IMR-90 (cell line): ENCODE measurements at regions not wholly inside any gene's neighbourhood (a gene's known extent, or its start where the extent isn't known, plus 50 kb on each side); places are given as distances from the start of the nearest gene placed in this dataset.

Experiments
- ATAC-seq: fragments of 200-7000 bp; cut with Tn5 transposase; 2 replicates; pipeline ENCODE4 v1.9.1; 2020; ENCODE audit warnings: low read depth, mild to moderate bottlenecking, moderate library complexity
- BruUV-seq: library from RNA; stranded (reverse); fragments of 400-500 nt; replicated peaks from 2 replicates; lab custom pipeline; 2021; lab: Mats Ljungman, UMichigan
- CTCF ChIA-PET: fragments of 300-600 bp; formaldehyde crosslinking; extraction: SDS; loops from one replicate; lab custom pipeline; 2021; ENCODE audit warnings: antibody characterized with exemption; lab: Yijun Ruan, JAX
- POLR2A ChIA-PET: fragments of 300-600 bp; sonication (Branson Sonifier 250); formaldehyde crosslinking; loops from one replicate; lab custom pipeline; 2022; ENCODE audit warnings: antibody characterized with exemption; ENCODE audit not compliant: unreplicated experiment; lab: Charles Lee
- DNase-seq: peaks from one replicate; pipeline ENCODE4 v3.0.0; 2013
- H2AFZ ChIP-seq: replicated peaks from 2 replicates; pipeline ENCODE3; 2013; ENCODE audit warnings: low read length, mild to moderate bottlenecking; ENCODE audit not compliant: poor library complexity
- H2AK5ac ChIP-seq: 2 replicates; pipeline ENCODE4 v1.6.1; 2013; ENCODE audit warnings: low read depth, low read length, inconsistent platforms
- H2AK9ac ChIP-seq: replicated peaks from 2 replicates; pipeline ENCODE3; 2013; ENCODE audit warnings: mild to moderate bottlenecking, low read depth, low read length, moderate library complexity; ENCODE audit not compliant: poor library complexity
- H2BK120ac ChIP-seq: 2 replicates; pipeline ENCODE4 v1.6.1; 2013; ENCODE audit warnings: low read depth, low read length, inconsistent platforms
- H2BK15ac ChIP-seq: 3 replicates; pipeline ENCODE4 v1.6.1; 2013; ENCODE audit warnings: low read depth, low read length, inconsistent platforms
- H2BK20ac ChIP-seq: 2 replicates; pipeline ENCODE4 v1.6.1; 2013; ENCODE audit warnings: low read depth, mild to moderate bottlenecking, inconsistent platforms, low read length, moderate library complexity
- H2BK5ac ChIP-seq: 2 replicates; pipeline ENCODE4 v1.6.1; 2013; ENCODE audit warnings: mild to moderate bottlenecking, low read depth, low read length, inconsistent platforms; ENCODE audit not compliant: poor library complexity, severe bottlenecking
- H3K14ac ChIP-seq: replicated peaks from 2 replicates; pipeline ENCODE4 v1.6.1; 2013; ENCODE audit warnings: low read depth, low read length, inconsistent platforms
- H3K18ac ChIP-seq: 2 replicates; pipeline ENCODE4 v1.6.1; 2013; ENCODE audit warnings: low read depth, low read length, control low read depth
- H3K23ac ChIP-seq: 2 replicates; pipeline ENCODE4 v1.6.1; 2013; ENCODE audit warnings: low read depth, low read length, inconsistent platforms
- H3K27ac ChIP-seq: 2 replicates; pipeline ENCODE4 v1.5.1; 2013; ENCODE audit warnings: mild to moderate bottlenecking, control low read depth, low read length; ENCODE audit not compliant: insufficient read depth
- H3K27me3 ChIP-seq: 2 replicates; pipeline ENCODE4 v1.6.1; 2013; ENCODE audit warnings: low read length; ENCODE audit not compliant: control insufficient read depth, insufficient read depth
- H3K36me3 ChIP-seq: 2 replicates; pipeline ENCODE4 v1.6.1; 2013; ENCODE audit warnings: low read length, mixed read lengths; ENCODE audit not compliant: control insufficient read depth, insufficient read depth
- H3K4ac ChIP-seq: 2 replicates; pipeline ENCODE4 v1.6.1; 2013; ENCODE audit warnings: low read depth, low read length, inconsistent platforms
- H3K4me1 ChIP-seq: 2 replicates; pipeline ENCODE4 v1.6.1; 2013; ENCODE audit warnings: low read length, mixed read lengths; ENCODE audit not compliant: control insufficient read depth, insufficient read depth
- H3K4me2 ChIP-seq: 2 replicates; pipeline ENCODE4 v1.6.1; 2013; ENCODE audit warnings: low read depth, mild to moderate bottlenecking, control low read depth, low read length, moderate library complexity
- H3K4me3 ChIP-seq: 2 replicates; pipeline ENCODE4 v1.5.1; 2013; ENCODE audit warnings: low read depth, mild to moderate bottlenecking, control low read depth, low read length, moderate library complexity; ENCODE audit not compliant: insufficient read depth
- H3K56ac ChIP-seq: 2 replicates; pipeline ENCODE4 v1.6.1; 2013; ENCODE audit warnings: low read length, inconsistent platforms; ENCODE audit not compliant: insufficient read depth; ENCODE audit errors: extremely low read depth
- H3K79me1 ChIP-seq, 2 experiments: 2 replicates each; pipeline ENCODE4 v1.6.1; 2013; ENCODE audit warnings: low read length in 2 of 2, inconsistent platforms in 1 of 2, low read depth in 1 of 2
- H3K9ac ChIP-seq: 2 replicates; pipeline ENCODE4 v1.6.1; 2013; ENCODE audit warnings: low read depth, low read length, control low read depth
- H3K9me1 ChIP-seq: 2 replicates; pipeline ENCODE4 v1.6.1; 2013; ENCODE audit warnings: low read length, inconsistent platforms; ENCODE audit not compliant: insufficient read depth
- H3K9me3 ChIP-seq: 2 replicates; pipeline ENCODE4 v1.6.1; 2013; ENCODE audit warnings: low read length; ENCODE audit not compliant: control insufficient read depth, insufficient read depth
- H4K20me1 ChIP-seq: 2 replicates; pipeline ENCODE4 v1.6.1; 2013; ENCODE audit warnings: low read length, inconsistent platforms; ENCODE audit not compliant: insufficient read depth
- H4K5ac ChIP-seq: 2 replicates; pipeline ENCODE4 v1.6.1; 2013; ENCODE audit warnings: mild to moderate bottlenecking, low read depth, low read length, control low read depth
- H4K8ac ChIP-seq, 2 experiments: 2 replicates each; pipeline ENCODE4 v1.6.1; 2013; ENCODE audit warnings: low read depth in 2 of 2, low read length in 2 of 2, control low read depth in 1 of 2, inconsistent platforms in 1 of 2
- H4K91ac ChIP-seq: 2 replicates; pipeline ENCODE4 v1.6.1; 2013; ENCODE audit warnings: low read depth, low read length, inconsistent platforms; ENCODE audit not compliant: insufficient read depth
- BHLHE40 ChIP-seq: fragments of 150-350 bp; IDR thresholded peaks from 2 replicates; pipeline ENCODE4 v1.6.1; 2016; ENCODE audit warnings: mild to moderate bottlenecking, low read depth, low read length
- CEBPB ChIP-seq: IDR thresholded peaks from 2 replicates; pipeline ENCODE4 v1.6.1; 2012; ENCODE audit warnings: low read depth, low read length, improper control_type of control experiment
- CHD1 ChIP-seq: IDR thresholded peaks from 2 replicates; pipeline ENCODE4 v1.6.1; 2012; ENCODE audit warnings: low read depth, low read length, improper control_type of control experiment
- MAFK ChIP-seq: IDR thresholded peaks from 2 replicates; pipeline ENCODE4 v1.6.1; 2012; ENCODE audit warnings: low read depth, low read length, improper control_type of control experiment
- MAZ ChIP-seq: IDR thresholded peaks from 2 replicates; pipeline ENCODE4 v1.6.1; 2012; ENCODE audit warnings: low read depth, mild to moderate bottlenecking, low read length, improper control_type of control experiment, moderate library complexity, borderline replicate concordance
- MXI1 ChIP-seq: IDR thresholded peaks from 2 replicates; pipeline ENCODE4 v1.6.1; 2012; ENCODE audit warnings: low read depth, mild to moderate bottlenecking, low read length, moderate library complexity, borderline replicate concordance
- NFE2L2 ChIP-seq: fragments of 150-350 bp; IDR thresholded peaks from 2 replicates; pipeline ENCODE4 v1.6.1; 2016; ENCODE audit warnings: low read depth, mild to moderate bottlenecking, low read length
- POLR2A ChIP-seq: IDR thresholded peaks from 2 replicates; pipeline ENCODE4 v1.6.1; 2012; ENCODE audit warnings: mild to moderate bottlenecking, low read depth, low read length
- RAD21 ChIP-seq: IDR thresholded peaks from 2 replicates; pipeline ENCODE4 v1.6.1; 2012; ENCODE audit warnings: low read length, improper control_type of control experiment
- RCOR1 ChIP-seq: IDR thresholded peaks from 2 replicates; pipeline ENCODE4 v1.6.1; 2012; ENCODE audit warnings: mild to moderate bottlenecking, low read length, improper control_type of control experiment; ENCODE audit not compliant: insufficient replicate concordance
- RFX5 ChIP-seq: IDR thresholded peaks from 2 replicates; pipeline ENCODE4 v1.8.0; 2012; ENCODE audit warnings: low read depth, mild to moderate bottlenecking, low read length, moderate library complexity
- SMC3 ChIP-seq: fragments of 150-350 bp; IDR thresholded peaks from 2 replicates; pipeline ENCODE4 v1.6.1; 2016; ENCODE audit warnings: low read depth, mild to moderate bottlenecking, antibody characterized with exemption, low read length, moderate library complexity
- WGBS, 2 experiments: methylation state at CpG; one replicate each; pipeline versions ENCODE4 v1.1.5 to v1.1.7; 2013; ENCODE audit warnings: missing lambda C conversion rate in 2 of 2; ENCODE audit not compliant: insufficient read length in 1 of 2; ENCODE audit errors: extremely low coverage in 2 of 2; 5-methylcytosine and 5-hydroxymethylcytosine counted together
- dilution Hi-C: fragments of 300-500 bp; cut with HindIII; formaldehyde crosslinking; loops from one replicate; pipeline ENCODE4 v1.14.3; 2018; ENCODE audit warnings: low sequenced_read_pairs; ENCODE audit not compliant: unreplicated experiment
- in situ Hi-C: fragments of 300-500 bp; cut with MboI; formaldehyde crosslinking; loops from 3 replicates; pipeline ENCODE4 v1.14.3; 2019; ENCODE audit warnings: low sequenced_read_pairs, inconsistent platforms, mixed read lengths
- intact Hi-C: fragments of 100-400 bp; cut with micrococcal nuclease; formaldehyde crosslinking; loops from 2 replicates; pipeline ENCODE4 v1.10.0; 2022
- TF ChIP-seq, protein P1 (sequence below): conservative IDR thresholded peaks from 2 replicates; pipeline ENCODE4 v1.5.1; 2012; ENCODE audit warnings: mild to moderate bottlenecking, low read depth, low read length, improper control_type of control experiment
- TF ChIP-seq, protein P2 (sequence below): fragments of 150-350 bp; IDR thresholded peaks from 2 replicates; pipeline ENCODE4 v1.6.1; 2017; ENCODE audit warnings: mild to moderate bottlenecking, antibody characterized with exemption, low read length, low read depth
- TF ChIP-seq, protein P3 (sequence below): fragments of 150-350 bp; IDR thresholded peaks from 2 replicates; pipeline ENCODE4 v1.6.1; 2016; ENCODE audit warnings: low read depth, mild to moderate bottlenecking, low read length, moderate library complexity, borderline replicate concordance

DNA sequence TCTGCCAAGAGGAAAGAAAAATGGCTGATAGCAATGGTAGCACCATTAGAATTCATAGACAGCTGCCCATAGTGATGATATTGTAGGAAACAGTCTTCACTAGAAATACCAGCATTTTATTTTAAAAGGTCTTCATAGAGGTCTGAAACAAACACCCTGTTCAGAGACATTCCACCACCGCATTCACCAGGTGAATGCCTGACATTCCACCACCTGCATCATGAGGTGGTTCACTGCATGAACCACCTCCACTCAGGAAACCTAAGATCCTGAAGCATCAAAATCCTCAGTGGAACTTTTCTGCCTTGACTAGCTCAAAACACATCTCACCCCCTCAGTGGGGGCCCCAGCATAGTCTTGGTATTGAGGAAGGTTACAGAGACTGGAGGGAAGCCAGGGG is 91.5 kb upstream of the COX10 start:
- H4K20me1 ChIP-seq, result no peaks in the 10 kb centered on the region
- H3K4me2 ChIP-seq, result no peak overlapping the region
- H3K18ac ChIP-seq, result no peak overlapping the region
- no TSS peak for BruUV-seq
- CTCF ChIA-PET, result no interaction called here
- no peaks in the 10 kb centered on the region for H3K27me3 ChIP-seq
- H3K4me3 ChIP-seq, result no peak overlapping the region
- H2BK5ac ChIP-seq, result no peak overlapping the region
- H3K36me3 ChIP-seq, result no peaks in the 10 kb centered on the region
- no peak overlapping the region for H4K5ac ChIP-seq
- POLR2A ChIA-PET, result no interaction called here
- no peaks in the 10 kb centered on the region for H3K4me1 ChIP-seq
- H3K9me1 ChIP-seq, result no peaks in the 10 kb centered on the region
- DNase-seq, result no peak
- no peak for TF ChIP-seq BHLHE40
- TF ChIP-seq POLR2A, result no peak
- TF ChIP-seq, protein P1, sequence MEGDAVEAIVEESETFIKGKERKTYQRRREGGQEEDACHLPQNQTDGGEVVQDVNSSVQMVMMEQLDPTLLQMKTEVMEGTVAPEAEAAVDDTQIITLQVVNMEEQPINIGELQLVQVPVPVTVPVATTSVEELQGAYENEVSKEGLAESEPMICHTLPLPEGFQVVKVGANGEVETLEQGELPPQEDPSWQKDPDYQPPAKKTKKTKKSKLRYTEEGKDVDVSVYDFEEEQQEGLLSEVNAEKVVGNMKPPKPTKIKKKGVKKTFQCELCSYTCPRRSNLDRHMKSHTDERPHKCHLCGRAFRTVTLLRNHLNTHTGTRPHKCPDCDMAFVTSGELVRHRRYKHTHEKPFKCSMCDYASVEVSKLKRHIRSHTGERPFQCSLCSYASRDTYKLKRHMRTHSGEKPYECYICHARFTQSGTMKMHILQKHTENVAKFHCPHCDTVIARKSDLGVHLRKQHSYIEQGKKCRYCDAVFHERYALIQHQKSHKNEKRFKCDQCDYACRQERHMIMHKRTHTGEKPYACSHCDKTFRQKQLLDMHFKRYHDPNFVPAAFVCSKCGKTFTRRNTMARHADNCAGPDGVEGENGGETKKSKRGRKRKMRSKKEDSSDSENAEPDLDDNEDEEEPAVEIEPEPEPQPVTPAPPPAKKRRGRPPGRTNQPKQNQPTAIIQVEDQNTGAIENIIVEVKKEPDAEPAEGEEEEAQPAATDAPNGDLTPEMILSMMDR, result no peak
- no peak for TF ChIP-seq NFE2L2
- TF ChIP-seq CEBPB, result no peak
- TF ChIP-seq, protein P2, sequence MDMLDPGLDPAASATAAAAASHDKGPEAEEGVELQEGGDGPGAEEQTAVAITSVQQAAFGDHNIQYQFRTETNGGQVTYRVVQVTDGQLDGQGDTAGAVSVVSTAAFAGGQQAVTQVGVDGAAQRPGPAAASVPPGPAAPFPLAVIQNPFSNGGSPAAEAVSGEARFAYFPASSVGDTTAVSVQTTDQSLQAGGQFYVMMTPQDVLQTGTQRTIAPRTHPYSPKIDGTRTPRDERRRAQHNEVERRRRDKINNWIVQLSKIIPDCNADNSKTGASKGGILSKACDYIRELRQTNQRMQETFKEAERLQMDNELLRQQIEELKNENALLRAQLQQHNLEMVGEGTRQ, result no peak
- no peak for TF ChIP-seq RCOR1
- no peak for TF ChIP-seq CHD1
- no peak for TF ChIP-seq RAD21
- TF ChIP-seq, protein P3, sequence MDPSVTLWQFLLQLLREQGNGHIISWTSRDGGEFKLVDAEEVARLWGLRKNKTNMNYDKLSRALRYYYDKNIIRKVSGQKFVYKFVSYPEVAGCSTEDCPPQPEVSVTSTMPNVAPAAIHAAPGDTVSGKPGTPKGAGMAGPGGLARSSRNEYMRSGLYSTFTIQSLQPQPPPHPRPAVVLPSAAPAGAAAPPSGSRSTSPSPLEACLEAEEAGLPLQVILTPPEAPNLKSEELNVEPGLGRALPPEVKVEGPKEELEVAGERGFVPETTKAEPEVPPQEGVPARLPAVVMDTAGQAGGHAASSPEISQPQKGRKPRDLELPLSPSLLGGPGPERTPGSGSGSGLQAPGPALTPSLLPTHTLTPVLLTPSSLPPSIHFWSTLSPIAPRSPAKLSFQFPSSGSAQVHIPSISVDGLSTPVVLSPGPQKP, result no peak
- no peak for TF ChIP-seq MAZ
- no peak for TF ChIP-seq SMC3
- TF ChIP-seq RFX5, result no peak
- TF ChIP-seq MXI1, result no peak
- no peak for TF ChIP-seq MAFK
- in situ Hi-C loops (no loop called here), dilution Hi-C loops (no loop called here), intact Hi-C loops (no loop called here)
- ATAC-seq, result no peak
- no peaks in the 10 kb centered on the region for H3K9me3 ChIP-seq
- H2AFZ ChIP-seq, result no peak overlapping the region
- no peak overlapping the region for H2BK15ac ChIP-seq
- no peak overlapping the region for H4K91ac ChIP-seq
- no peak overlapping the region for H4K8ac ChIP-seq
- no peak overlapping the region for H3K14ac ChIP-seq
- WGBS, 2 experiments, result no CpG with 5 or more reads among the region's 1 CpG
- no peak overlapping the region for H2BK20ac ChIP-seq
- H3K56ac ChIP-seq, result no peak overlapping the region
- no peak overlapping the region for H3K27ac ChIP-seq
- no peak overlapping the region for H3K23ac ChIP-seq
- no peak overlapping the region for H3K4ac ChIP-seq
- H3K79me1 ChIP-seq, result no peaks in the 10 kb centered on the region
- H2AK9ac ChIP-seq, result no peak overlapping the region
- no peak overlapping the region for H3K9ac ChIP-seq
- no peak overlapping the region for H2BK120ac ChIP-seq
- H2AK5ac ChIP-seq, result no peak overlapping the region
